CD4-positive, alpha-beta T cell treated with Interleukin-1 beta for 1 hour (primary cell): ENCODE measurements at regions not wholly inside any gene's neighbourhood (a gene's known extent, or its start where the extent isn't known, plus 50 kb on each side); places are given as distances from the start of the nearest gene placed in this dataset.

ENCODE experiments used
- DNase-seq, 2 donors: peaks; one replicate each; pipeline ENCODE4 v3.0.0-alpha.2; 2020 to 2022

DNA sequence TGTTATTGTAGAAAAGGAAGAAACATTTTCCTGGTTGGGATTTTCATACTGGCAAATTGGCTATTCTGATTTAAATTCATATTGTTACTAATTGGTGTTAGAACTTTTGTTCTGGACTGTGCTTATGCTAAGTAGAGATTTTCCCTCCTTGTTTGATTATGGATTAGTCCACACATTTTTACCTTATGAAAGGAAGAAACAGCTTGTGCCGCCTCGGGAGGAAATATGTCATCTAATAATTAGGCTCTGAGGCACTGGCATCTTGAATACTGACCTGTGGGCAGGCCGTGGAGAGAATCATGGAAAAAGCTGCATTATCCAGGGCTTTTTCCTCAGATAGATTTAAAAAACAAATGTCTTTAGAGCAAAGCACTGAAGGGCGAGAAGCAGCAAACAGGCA lies 344.3 kb upstream of the TBL1XR1 start:
- no peak for DNase-seq

DNA sequence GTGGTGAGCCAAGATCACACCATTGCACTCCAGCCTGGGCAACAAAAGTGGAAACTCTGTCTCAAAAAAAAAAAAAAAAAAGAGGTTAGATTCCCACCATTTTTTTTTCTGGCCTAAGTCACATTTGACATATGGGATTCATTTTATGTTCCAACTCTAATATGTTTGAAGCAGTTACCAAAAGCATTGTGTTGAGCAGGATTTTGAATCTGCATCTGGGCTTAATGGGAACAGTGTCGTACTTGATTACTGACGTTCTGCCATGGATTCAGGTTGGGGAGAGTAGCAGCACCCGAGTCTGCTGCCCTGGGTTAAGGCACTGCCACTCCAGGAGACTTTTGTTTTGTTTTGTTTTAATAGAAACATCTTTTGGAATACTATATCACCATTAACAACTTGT lies 348.7 kb upstream of the TBL1XR1 start:
- no peak for DNase-seq

DNA sequence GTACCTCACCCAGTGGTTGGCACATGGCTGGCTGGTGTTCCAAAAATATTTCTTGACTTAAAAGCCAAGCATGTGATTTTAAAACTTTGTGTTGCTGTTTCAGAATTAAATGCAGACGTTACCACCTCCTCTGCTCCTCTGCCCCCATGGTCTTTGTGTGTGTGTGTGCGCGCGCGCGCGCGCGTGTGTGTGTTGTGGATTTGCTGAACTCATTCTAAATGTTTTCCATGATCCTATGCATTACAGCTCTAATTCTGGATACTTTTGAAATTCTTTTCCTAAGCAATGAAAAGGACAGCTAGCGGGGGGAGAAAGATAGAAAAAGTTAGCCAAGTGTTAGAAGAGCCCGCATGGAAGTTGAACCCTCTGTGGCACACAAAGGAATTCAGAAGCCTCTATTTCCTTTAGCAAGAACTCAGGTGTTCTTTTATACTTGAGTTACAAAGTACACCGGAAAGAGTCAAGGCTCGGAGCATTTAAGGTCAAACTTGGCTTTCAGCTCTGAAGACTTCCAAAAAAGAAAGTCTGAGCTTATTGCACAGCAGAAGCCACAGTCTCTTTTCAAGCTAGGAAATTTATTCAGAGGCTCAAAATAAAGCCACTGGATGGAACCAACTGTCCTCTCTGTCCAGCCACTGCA lies 350.5 kb upstream of the TBL1XR1 start:
- DNase-seq, result no peak

DNA sequence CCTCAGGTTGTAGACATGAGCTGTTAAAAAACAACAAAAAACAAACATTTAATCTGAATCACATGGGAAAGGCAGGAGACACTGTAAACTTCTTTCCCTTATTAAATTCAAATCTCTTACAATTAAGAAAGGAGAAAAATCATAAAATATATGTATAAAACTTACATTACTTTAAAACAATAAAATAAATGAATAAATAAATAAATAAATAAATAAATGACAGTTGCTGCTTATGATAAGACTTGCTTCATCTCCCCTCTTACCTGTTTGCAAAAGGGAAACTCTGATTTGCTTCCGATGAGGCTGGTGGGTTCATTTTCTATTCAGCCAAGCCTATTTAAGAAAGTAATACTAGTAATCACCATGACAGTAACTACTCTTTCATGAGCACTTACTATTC lies 353.4 kb upstream of the TBL1XR1 start:
- DNase-seq, result no peak

DNA sequence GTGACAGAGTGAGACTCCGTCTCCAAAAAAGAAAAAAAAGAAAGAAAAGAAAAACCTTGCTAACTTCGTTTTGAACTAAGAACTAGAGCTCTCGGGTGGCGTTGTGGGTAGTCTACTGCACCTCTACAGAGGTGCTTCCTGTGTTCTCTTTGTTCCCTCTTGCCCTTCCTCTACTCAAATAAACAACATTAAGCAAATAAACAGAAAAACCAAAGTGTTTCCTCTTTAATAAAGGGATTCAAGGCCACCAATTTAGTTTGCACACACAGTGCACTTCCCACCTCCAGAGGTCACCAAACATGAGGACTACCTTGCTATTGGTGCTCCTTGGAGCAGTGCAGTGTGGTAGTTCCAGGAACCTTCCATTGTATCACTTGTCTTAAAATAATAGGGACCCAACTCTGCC lies 354.2 kb upstream of the TBL1XR1 start:
- DNase-seq, result no peak

DNA sequence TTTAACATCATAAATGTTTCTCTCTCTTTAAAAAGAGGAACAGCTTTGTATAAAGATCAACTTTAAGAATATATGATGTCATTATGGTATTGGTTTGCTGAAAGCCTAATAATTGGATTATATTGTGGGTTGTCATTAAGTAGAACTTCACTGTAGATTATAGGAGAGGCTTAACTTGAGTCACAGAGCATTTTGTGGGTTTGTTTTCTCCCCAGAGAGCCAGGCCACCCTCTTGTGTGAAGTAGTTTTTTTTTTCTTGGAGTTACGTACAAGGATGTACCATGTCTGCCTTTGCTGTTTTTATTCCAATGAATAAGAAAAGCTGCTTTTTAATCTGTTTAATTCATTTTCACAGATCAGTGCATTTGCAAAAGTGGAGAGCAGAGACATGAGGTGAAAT lies 354.8 kb upstream of the TBL1XR1 start:
- DNase-seq, result no peak

DNA sequence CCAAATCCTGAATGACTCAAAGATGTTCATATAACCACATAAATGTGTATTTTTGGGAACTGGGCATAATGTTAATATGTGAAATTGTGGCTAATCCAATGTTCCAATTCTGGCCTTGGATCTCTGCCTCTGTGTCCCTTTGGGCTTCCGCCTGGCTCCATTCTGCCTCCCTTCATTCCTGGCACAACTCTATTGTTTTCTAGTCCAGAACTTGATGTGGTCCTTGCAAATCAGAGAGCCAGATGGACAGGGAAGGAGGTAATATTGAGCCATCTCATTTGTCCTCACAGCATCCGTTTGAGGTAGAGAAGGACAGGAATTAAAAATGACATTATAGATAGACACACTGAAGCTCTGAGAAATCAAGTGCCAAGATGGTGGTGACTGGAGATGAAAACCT lies 355.7 kb upstream of the TBL1XR1 start:
- DNase-seq, result no peak

DNA sequence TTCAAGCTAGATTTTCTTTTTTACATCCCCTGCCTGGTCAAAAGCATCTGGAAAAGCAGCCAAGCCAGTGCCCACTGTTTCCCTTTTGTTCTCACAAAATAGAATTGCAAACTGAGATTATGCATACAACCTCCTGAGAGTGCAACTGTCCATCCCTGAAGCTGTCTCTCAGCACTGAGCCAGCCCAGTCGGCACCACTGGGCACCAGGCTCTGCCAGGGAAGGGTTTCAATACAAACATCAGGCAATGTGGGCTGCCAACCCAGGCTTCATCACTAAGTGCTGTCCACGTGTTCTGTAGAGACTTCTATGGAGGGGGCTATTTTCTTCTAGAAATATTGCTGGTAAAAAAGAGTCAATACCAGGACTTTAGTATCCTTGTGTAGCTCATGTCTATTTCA lies 356.3 kb upstream of the TBL1XR1 start:
- DNase-seq, result no peak

DNA sequence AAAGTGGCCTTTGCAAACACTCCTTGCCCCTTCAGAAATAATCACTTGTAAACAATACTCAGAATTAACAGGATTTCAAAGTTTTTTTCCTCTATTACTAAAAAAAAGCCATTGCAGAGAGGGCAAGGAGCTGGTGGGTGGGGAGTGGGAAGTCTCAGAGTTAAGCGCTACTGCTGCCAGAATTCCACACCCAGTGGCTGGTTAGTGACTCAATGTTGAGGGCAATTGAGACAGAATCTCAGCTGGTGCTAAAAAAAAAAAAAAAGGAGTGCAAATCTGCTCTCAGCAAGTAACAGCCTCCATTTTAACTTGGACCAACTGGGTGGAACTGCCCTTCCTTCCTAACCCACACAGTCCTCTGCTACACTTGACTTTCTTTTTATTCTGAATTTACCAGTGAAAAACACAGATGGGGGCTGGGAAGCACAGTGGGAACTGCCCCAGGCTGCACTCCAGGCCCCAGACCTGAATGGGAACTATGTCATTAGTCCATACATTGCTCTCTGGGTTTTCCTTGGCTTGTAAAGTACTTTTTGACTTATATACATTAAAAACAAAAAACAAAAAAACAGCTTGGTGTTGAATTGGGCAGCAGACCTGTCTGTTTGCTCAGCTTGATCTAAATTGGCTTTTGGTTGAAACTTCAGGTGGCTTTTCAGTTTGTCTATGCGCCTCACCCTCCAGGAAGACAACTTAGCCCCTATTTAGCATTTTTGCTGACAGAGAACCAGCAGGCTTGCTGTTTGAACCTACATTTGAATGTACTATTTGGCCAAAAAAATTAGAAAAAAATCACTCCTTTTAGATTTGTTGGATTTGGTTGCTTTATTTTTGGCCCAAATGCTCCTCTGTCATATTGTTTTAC lies 357.8 kb upstream of the TBL1XR1 start:
- DNase-seq, result no peak

DNA sequence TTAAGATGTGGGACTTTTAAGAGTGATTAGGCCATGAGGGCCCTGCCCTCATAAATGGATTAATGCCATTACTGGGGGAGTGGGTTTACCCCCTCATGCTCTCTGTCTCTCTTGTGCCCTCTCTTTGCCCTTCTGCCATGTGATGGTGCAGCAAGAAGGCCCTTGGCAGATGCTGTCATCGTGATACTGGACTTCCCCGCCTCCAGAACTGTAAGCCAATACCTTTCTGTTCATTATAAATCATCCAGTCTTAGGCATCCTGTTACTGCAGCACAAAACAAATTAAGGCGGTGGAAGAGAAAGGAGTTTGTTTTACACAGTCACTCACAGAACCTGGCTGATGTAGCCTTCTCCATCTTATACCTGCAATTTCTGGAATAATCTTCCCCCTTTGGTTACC lies 360.3 kb upstream of the TBL1XR1 start:
- DNase-seq, result no peak

DNA sequence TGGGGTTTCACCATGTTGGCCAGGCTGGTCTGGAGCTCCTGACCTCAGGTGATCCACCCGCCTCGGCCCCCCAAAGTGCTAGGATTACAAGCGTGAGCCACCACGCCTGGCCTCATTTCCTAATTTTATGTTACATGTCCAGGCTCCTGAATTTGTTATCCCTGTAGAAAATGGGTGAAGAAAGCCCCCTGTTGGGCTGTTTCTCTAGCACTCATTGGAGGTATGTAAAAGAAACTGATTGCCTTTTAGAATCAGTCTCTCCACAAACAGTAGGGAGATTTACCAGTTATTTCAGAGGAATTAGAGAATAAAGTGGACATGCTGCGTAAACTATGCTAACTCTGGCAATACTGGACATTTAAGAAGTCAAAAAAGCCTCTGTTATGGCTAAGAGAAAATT lies 364.1 kb upstream of the TBL1XR1 start:
- DNase-seq, result no peak

DNA sequence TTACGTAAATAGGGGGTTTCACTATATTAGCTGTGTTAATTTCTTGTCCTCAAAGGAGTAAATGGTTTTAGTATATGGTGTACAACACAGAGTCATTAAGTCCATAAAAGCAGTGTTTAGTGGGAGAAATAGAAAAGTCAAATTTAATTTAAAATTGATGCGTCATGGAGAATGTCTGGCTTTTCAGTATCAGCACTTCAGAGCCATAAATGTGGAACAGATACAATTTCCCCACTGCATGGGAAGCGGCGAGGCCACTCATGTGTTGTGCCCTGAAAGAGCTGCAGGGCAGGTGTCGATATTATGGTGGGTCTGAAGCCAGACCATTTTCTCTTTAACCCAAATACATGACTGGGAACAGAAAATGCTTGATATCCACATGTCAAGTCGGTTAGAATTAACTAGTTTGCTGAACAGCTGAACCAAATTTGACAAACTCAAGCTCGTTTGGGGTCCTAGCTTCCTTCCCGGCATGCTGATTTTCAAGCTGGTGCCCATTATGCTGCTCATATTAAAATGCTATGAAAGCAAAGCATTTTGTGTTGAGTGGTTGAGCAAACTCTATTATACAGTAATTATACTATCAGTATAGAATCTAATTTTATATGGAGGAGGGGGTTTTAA lies 364.6 kb upstream of the TBL1XR1 start:
- DNase-seq, result no peak

DNA sequence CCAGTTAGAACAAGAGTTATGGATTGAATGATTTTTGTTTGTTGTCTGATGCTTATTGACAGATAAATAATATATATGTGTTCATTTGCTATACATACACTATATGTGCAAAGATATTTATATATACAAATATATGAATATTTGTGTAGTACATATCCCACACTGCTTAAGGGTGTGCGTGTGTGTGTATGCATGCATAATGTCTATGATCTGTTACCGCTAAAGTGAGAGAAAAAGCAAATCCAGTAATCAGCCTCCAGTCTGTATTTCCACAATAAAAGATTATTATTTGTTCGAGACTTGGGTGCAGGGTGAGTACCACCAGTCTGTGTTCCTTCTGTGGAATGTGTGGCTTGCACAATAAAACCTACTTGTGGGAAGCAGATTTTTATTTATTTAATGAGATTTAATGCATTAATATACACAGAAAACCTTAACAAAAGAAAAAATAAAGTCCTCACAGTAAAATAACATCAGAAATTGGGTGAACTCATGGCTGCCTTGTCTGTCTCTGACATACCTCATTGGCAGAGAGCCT lies 366.0 kb upstream of the TBL1XR1 start:
- no peak for DNase-seq

DNA sequence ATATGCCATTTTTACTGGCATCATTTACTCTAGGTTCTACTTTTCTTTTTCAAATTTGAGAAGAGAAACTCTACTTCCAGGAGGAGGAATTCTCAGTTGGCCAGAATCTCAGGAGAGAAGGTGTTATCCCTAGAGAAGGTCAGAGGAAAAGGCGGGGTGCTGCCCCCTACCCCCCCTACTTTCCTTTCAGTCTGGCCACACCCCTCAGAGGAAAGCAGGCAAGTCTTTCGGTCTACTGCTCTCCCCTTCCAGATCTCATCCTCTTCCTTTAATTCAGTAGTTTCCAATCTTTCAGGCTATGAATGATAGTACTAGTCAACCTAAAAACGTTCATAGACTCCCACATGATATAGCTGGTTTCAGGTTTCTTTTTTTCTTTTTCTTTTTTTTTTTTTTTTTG lies 366.5 kb upstream of the TBL1XR1 start:
- no peak for DNase-seq

DNA sequence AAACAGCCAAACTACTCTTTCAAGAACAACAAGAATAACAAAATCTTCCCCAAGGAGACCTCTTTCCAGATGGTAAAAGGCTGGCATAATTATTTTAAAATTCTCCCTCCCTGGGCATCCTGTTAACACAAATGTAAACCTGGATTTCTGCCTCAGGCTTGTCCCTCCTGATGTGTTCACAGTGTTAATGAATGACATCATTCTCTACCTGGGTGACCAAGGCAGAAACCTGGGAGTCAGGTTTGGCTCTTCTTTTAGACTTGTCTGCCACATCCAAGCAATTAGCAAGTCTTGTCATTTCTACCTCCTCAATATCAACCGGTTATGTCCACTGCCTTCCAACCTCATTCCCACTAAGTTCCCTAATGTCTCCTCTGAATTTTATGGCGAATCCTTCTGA lies 368.7 kb upstream of the TBL1XR1 start:
- DNase-seq, result no peak

DNA sequence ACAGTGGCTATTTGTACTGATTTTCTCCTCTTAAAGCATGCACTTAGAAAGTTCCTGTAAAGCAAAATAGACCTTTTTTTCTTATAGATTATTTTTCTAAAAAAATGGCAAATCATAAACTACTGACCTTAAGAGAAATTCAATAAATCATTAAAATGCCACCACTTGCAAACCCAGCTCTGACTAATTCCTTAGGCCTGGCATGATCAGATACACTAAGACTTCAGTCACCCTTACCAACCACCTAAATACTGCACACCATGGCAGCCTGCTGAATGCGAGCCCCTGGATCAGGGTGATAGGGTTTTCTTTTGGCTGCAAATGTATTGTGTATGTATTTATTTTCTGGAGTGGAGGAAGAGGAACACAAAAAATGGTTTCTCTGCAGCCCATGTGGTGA lies 370.6 kb upstream of the TBL1XR1 start:
- DNase-seq, result no peak

DNA sequence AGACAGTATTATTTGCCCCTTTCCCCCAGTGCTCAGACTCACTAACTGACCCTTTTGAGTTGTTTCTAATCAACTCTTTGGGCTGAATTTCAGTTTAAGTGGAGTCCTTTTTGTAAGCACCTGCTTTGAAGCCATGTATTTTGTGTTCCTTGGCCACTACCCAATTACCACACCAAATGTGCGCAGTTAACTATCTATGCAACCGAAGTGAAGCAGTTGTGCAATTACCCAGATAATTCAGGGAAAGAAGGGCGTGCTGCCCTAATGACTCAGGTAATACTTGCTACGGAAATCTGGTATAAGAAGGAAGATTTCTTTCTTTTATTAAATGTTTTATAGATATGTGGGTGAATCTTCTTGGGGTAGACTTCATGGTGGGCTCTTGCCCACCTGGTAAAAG lies 371.9 kb upstream of the TBL1XR1 start:
- no peak for DNase-seq

DNA sequence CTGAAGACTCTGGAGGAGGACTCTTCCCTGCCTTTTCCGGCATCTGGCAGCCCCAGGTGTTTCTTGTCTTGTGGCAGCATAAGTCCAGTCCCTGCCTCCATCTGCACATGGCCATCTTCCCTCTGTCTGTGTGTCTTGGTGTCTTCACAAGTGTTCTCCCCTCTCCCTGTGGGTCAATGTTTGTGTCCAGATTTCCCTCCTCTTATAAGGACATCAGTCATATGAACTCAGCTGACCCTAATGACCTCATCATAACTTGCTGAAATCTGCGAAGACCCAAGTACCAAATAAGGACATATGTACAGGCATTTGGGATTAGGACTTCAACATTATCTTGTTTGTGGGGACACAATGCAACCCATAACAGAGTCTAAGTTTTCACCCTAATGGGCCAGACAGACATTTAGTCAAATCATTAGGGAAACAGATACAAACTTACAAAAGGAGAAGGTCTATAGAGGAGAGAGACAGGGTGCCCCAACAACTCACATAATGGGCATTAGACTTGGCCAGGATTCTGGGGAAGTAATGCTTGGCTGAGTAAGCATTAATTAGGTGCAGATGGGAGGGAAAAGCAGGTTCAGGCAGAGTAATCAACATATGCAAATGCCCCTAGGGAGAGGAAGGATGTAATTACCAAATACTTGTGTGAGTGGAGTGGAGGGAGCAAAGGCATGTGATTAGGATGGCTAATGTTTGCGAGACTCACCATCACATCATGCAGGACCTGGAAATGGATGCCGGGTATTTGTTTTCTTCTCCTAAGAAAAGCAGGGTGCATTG lies 372.8 kb upstream of the TBL1XR1 start:
- DNase-seq, result no peak

DNA sequence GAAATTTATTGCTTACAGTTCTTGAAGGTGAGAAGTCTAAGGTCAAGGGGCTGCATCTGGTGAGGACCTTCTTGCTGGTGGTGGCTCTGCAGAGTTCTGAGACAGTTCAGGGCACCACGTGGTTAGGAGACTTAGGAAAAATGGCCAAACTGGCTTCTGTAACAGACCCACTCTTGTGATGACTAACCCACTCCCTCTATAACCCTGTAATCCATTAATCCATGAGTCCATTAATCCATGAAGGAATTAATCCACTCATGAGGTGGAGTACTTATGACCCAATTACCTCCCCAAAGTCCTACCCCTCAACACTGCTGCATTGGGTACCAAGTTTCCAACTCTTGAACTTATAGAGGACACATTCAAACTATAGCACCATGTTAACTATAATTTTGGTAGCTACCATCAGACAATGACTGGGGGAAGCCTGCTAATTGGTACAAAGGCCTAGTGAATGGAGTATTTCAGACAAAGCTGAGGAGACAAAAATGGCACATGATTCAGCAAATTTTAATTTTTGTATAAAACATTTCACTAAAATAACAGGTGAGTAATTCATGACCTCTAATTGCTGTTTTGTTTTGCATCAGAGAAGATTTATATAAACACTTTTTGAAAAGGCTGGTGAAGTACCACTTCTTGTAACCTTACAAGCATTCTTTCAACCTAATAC lies 374.1 kb upstream of the TBL1XR1 start:
- no peak for DNase-seq

DNA sequence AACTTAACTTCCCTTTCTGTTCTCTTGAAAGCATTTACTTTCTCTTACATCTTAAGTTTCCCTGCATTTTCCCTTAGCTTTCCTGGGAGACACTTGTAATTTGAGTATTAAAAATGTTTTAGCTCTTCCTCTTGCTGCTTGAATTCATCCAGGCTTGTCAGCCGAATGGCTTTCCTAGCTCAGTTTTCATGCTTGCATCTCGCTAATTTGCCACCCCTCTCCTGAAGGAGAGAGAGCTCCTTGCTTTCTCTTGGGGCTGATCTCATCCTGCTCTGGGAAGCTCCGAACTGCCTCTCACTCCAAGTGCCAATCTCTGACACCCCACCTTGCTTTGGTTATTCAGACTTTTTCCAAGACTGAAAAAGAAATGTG lies 374.6 kb upstream of the TBL1XR1 start:
- no peak for DNase-seq

DNA sequence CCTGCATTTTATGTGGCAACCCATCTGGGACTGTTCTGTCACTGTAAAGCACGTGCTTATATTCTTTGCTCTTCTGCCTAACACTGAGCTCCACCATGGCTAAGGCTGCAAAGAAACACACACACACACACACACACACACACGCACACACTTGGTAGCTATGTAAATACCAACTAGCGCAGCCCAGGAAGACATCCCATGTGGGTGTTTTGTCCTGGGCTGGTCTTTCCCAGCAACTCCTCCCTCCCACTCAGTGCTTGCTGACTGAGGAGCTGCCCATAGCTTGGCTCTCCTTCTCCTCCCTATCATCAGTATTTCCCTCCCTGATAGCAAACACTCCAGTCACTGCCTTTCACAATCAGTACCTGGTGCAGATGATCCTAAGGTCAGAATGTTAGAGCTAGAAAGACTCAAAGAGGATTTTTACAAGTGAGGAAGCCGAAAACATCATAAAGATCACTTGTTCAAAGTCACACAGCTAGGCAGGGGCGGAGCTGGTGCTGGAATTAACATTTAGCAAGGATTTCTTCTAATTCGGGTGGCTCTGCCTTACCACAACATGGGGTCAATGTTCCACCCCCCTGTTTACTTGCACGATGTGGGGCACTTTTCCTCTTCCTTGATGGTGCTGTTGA lies 377.1 kb upstream of the TBL1XR1 start:
- no peak for DNase-seq

DNA sequence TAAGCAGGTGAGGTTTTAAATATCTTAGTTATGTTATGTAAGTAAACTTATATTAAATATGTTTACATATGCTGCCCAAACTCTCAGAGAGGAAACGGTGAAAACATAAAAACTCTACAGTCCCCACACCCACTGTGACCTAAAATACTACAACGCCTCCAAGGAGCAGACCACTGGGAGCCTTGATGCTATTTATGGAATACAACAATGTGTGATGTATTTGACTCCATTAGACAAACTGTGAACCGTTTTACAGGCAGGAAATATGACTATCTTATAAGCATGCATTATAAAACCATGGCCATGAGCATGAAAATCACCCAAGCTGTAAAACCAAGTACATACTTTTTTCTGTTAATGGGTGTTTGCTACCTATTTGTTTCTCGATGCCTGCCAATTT lies 379.5 kb upstream of the TBL1XR1 start:
- no peak for DNase-seq
